Liver (tissue), 3 donors: ENCODE measurements at regions not wholly inside any gene's neighbourhood (a gene's known extent, or its start where the extent isn't known, plus 50 kb on each side); places are given as distances from the start of the nearest gene placed in this dataset.

Source experiments
- CTCF ChIP-seq: fragments of 150-350 bp; IDR thresholded peaks from 2 replicates; pipeline ENCODE4 v1.5.1; 2017; ENCODE audit warnings: improper control_type of control experiment, low read depth, low read length; ENCODE audit not compliant: missing input control
- EGR1 ChIP-seq, 2 donors: IDR thresholded peaks; 2 replicates each; pipeline ENCODE4 v1.6.1; 2016 to 2018; ENCODE audit warnings: antibody characterized with exemption in 2 of 2, low read depth in 2 of 2
- GABPA ChIP-seq, 2 donors: IDR thresholded peaks in 1 of 2; conservative IDR thresholded peaks in 1 of 2; 2 replicates each; pipeline ENCODE4 v1.6.1; 2016; ENCODE audit warnings: antibody characterized with exemption in 2 of 2, mild to moderate bottlenecking in 1 of 2, moderate library complexity in 1 of 2
- HNF4A ChIP-seq, 2 donors: conservative IDR thresholded peaks; 2 replicates each; pipeline ENCODE4 v1.6.1; 2016; ENCODE audit warnings: antibody characterized with exemption in 2 of 2, mild to moderate bottlenecking in 2 of 2
- HNF4G ChIP-seq: IDR thresholded peaks from 2 replicates; pipeline ENCODE4 v1.6.1; 2016; ENCODE audit warnings: antibody characterized with exemption
- JUND ChIP-seq, 2 donors: IDR thresholded peaks; 2 replicates each; pipeline ENCODE4 v1.6.1; 2016; ENCODE audit warnings: antibody characterized with exemption in 2 of 2
- MAX ChIP-seq: IDR thresholded peaks from 2 replicates; pipeline ENCODE4 v1.6.1; 2016; ENCODE audit warnings: antibody characterized with exemption
- RAD21 ChIP-seq, 2 donors: IDR thresholded peaks; 2 replicates each; pipeline ENCODE4 v1.6.1; 2016; ENCODE audit warnings: antibody characterized with exemption in 2 of 2, mild to moderate bottlenecking in 2 of 2
- TAF1 ChIP-seq: conservative IDR thresholded peaks from 2 replicates; pipeline ENCODE4 v1.6.1; 2016; ENCODE audit warnings: antibody characterized with exemption, mild to moderate bottlenecking
- YY1 ChIP-seq: IDR thresholded peaks from 2 replicates; pipeline ENCODE4 v1.6.1; 2016; ENCODE audit warnings: antibody characterized with exemption, mild to moderate bottlenecking
- TF ChIP-seq, protein P1 (sequence below): IDR thresholded peaks from 2 replicates; pipeline ENCODE4 v1.6.1; 2016; ENCODE audit warnings: antibody characterized with exemption, mild to moderate bottlenecking
- TF ChIP-seq, protein P2 (sequence below): IDR thresholded peaks from 2 replicates; pipeline ENCODE4 v1.6.1; 2016; ENCODE audit warnings: antibody characterized with exemption
- donor health status: healthy.
- donor health status: healthy.

- TF ChIP-seq CTCF (no peak), YY1 (no peak), RAD21 (IDR thresholded peaks at IDR 0.05) (no peak), MAX (no peak), JUND (IDR thresholded peaks at IDR 0.05) (no peak), EGR1 (IDR thresholded peaks at IDR 0.05; ENCODE audit: low read depth in 2 of 2) (no peak), GABPA (IDR thresholded peaks at IDR 0.05 in 1 of 2, conservative IDR thresholded peaks at IDR 0.05 in 1 of 2) (no peak), HNF4G (no peak), TAF1 (no peak), HNF4A (conservative IDR thresholded peaks at IDR 0.05) (no peak)
- TF ChIP-seq, protein P1, sequence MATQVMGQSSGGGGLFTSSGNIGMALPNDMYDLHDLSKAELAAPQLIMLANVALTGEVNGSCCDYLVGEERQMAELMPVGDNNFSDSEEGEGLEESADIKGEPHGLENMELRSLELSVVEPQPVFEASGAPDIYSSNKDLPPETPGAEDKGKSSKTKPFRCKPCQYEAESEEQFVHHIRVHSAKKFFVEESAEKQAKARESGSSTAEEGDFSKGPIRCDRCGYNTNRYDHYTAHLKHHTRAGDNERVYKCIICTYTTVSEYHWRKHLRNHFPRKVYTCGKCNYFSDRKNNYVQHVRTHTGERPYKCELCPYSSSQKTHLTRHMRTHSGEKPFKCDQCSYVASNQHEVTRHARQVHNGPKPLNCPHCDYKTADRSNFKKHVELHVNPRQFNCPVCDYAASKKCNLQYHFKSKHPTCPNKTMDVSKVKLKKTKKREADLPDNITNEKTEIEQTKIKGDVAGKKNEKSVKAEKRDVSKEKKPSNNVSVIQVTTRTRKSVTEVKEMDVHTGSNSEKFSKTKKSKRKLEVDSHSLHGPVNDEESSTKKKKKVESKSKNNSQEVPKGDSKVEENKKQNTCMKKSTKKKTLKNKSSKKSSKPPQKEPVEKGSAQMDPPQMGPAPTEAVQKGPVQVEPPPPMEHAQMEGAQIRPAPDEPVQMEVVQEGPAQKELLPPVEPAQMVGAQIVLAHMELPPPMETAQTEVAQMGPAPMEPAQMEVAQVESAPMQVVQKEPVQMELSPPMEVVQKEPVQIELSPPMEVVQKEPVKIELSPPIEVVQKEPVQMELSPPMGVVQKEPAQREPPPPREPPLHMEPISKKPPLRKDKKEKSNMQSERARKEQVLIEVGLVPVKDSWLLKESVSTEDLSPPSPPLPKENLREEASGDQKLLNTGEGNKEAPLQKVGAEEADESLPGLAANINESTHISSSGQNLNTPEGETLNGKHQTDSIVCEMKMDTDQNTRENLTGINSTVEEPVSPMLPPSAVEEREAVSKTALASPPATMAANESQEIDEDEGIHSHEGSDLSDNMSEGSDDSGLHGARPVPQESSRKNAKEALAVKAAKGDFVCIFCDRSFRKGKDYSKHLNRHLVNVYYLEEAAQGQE: no peak
- TF ChIP-seq, protein P2, sequence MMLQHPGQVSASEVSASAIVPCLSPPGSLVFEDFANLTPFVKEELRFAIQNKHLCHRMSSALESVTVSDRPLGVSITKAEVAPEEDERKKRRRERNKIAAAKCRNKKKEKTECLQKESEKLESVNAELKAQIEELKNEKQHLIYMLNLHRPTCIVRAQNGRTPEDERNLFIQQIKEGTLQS: no peak
Observed at GRCh38 chr18:22838639-22839277, 94.4 kb upstream of the RBBP8 start.
